ENCODE measurements at regions not wholly inside any gene's neighbourhood (a gene's known extent, or its start where the extent isn't known, plus 50 kb on each side); places are given as distances from the start of the nearest gene placed in this dataset.

DNA sequence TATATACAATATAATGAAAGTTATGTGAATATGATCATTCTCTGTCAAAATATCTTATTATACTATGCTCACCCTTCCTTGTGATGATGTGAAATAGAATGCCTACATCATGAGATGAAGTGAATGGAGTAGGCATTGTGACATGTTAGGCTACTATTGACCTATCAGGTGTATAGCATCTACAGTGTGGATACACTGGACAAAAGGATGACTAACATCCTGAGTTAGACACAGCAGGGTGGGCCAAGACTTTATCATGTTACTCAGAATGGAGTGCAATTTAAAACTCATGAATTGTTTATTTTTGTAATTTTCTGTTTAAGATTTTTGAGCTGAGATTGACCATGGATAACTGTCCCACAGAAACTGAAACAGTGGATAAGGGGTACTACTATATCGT, 53.4 kb upstream of the NAV3 start:
- H2AFZ ChIP-seq (ENCODE audit: low read length, unreplicated experiment), result no peak overlapping the region
- H3K36me3 ChIP-seq (ENCODE audit: insufficient read depth, low read length), result no peaks in the 10 kb centered on the region
- H3K4me1 ChIP-seq (ENCODE audit: control insufficient read depth, insufficient read depth, low read length, unreplicated experiment), result no peaks in the 10 kb centered on the region
- H3K27me3 ChIP-seq (ENCODE audit: insufficient read depth, low read length), result no peaks in the 10 kb centered on the region
- H3K27ac ChIP-seq (ENCODE audit: low read depth, low read length), result no peak overlapping the region
- no peak overlapping the region for H3K4me3 ChIP-seq (ENCODE audit: low read depth, low read length)
- H3K79me2 ChIP-seq (ENCODE audit: control insufficient read depth, insufficient read depth, low read length, unreplicated experiment), result no peaks in the 10 kb centered on the region

GRCh38 chr12:77774761-77775160, 55.9 kb upstream of the NAV3 start:
- no peaks in the 10 kb centered on the region for H3K27me3 ChIP-seq (ENCODE audit: insufficient read depth, low read length)
- H3K27ac ChIP-seq (ENCODE audit: low read depth, low read length), result no peak overlapping the region
- no peaks in the 10 kb centered on the region for H3K79me2 ChIP-seq (ENCODE audit: control insufficient read depth, insufficient read depth, low read length, unreplicated experiment)
- H3K4me3 ChIP-seq (ENCODE audit: low read depth, low read length), result no peak overlapping the region
- no peaks in the 10 kb centered on the region for H3K4me1 ChIP-seq (ENCODE audit: control insufficient read depth, insufficient read depth, low read length, unreplicated experiment)
- no peaks in the 10 kb centered on the region for H3K36me3 ChIP-seq (ENCODE audit: insufficient read depth, low read length)
- H2AFZ ChIP-seq (ENCODE audit: low read length, unreplicated experiment), result no peak overlapping the region

- Histone ChIP-seq H3K27me3 (ENCODE audit: insufficient read depth, low read length) (no peaks in the 10 kb centered on the region), H3K4me3 (ENCODE audit: low read depth, low read length) (no peak overlapping the region)
These were observed 57.9 kb upstream of the NAV3 start for GRCh38 chr12:77772676-77773298.

GRCh38 chr12:77768558-77768957, 62.1 kb upstream of the NAV3 start:
- no peaks in the 10 kb centered on the region for H3K27me3 ChIP-seq (ENCODE audit: insufficient read depth, low read length)
- H3K4me1 ChIP-seq (ENCODE audit: control insufficient read depth, insufficient read depth, low read length, unreplicated experiment), result no peaks in the 10 kb centered on the region
- H3K27ac ChIP-seq (ENCODE audit: low read depth, low read length), result no peak overlapping the region
- H3K79me2 ChIP-seq (ENCODE audit: control insufficient read depth, insufficient read depth, low read length, unreplicated experiment), result no peaks in the 10 kb centered on the region
- H2AFZ ChIP-seq (ENCODE audit: low read length, unreplicated experiment), result no peak overlapping the region
- H3K4me3 ChIP-seq (ENCODE audit: low read depth, low read length), result no peak overlapping the region
- no peaks in the 10 kb centered on the region for H3K36me3 ChIP-seq (ENCODE audit: insufficient read depth, low read length)

More at GRCh38 chr12:77772676-77773298, 57.9 kb upstream of the NAV3 start:
- no peak overlapping the region for H2AFZ ChIP-seq (ENCODE audit: low read length, unreplicated experiment)
- H3K79me2 ChIP-seq (ENCODE audit: control insufficient read depth, insufficient read depth, low read length, unreplicated experiment), result no peaks in the 10 kb centered on the region
- H3K4me1 ChIP-seq (ENCODE audit: control insufficient read depth, insufficient read depth, low read length, unreplicated experiment), result no peaks in the 10 kb centered on the region
- no peaks in the 10 kb centered on the region for H3K36me3 ChIP-seq (ENCODE audit: insufficient read depth, low read length)
- no peak overlapping the region for H3K27ac ChIP-seq (ENCODE audit: low read depth, low read length)

DNA sequence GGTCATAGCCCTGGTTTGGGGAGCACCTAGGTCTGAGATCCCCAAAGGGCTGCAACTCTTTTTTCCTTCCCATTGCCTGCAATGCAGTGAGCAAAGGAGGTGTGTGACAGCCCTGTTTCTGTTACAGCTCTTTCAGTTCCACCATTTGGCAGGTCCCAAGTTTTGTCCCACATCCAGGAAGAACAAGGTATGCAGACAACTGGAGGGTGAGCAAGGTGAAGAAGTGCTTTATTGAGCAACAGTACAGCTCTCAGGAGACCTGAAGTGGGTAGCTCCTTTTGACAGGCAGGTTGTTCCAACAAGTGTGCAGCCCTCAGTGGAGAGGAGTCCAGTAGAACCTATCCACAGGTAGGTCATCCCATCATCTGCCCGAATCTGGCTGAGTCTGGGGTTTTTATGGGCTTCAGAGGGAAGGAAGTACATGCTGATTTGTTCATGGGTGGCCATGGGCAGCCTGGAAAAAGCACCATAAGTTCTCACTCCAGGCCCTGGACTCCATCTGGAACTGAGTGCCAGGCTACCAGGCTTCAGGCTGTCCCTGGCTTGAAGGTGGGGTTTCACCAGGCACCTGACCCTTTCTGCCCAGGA, 62.8 kb upstream of the NAV3 start:
- no peaks in the 10 kb centered on the region for H3K36me3 ChIP-seq (ENCODE audit: insufficient read depth, low read length)
- no peaks in the 10 kb centered on the region for H3K79me2 ChIP-seq (ENCODE audit: control insufficient read depth, insufficient read depth, low read length, unreplicated experiment)
- H3K27me3 ChIP-seq (ENCODE audit: insufficient read depth, low read length), result no peaks in the 10 kb centered on the region
- no peaks in the 10 kb centered on the region for H3K4me1 ChIP-seq (ENCODE audit: control insufficient read depth, insufficient read depth, low read length, unreplicated experiment)
- no peak overlapping the region for H3K4me3 ChIP-seq (ENCODE audit: low read depth, low read length)
- H2AFZ ChIP-seq (ENCODE audit: low read length, unreplicated experiment), result no peak overlapping the region
- H3K27ac ChIP-seq (ENCODE audit: low read depth, low read length), result no peak overlapping the region

DNA sequence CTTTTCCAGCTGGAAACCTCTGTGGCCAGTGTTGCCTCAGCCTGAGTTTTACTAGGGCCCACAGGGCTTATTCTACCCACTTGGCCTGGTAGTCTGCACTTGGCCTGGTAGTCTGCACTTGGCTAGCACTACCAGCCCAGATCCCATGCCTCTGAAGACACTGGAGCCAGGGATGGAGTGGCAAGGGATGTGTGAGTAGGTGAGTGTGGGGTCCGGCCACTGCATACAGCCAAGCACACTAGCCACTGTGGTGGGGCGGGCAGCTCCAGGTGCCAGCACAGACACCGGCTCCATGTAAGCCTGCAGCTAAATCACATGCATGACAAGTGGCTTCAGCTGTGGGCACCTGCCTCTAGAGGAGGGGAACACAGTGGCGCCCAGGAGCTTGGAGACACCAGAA, 63.4 kb upstream of the NAV3 start:
- Histone ChIP-seq H3K4me3 (ENCODE audit: low read depth, low read length) (no peak overlapping the region), H3K79me2 (ENCODE audit: control insufficient read depth, insufficient read depth, low read length, unreplicated experiment) (no peaks in the 10 kb centered on the region), H3K36me3 (ENCODE audit: insufficient read depth, low read length) (no peaks in the 10 kb centered on the region), H3K4me1 (ENCODE audit: control insufficient read depth, insufficient read depth, low read length, unreplicated experiment) (no peaks in the 10 kb centered on the region), H3K27ac (ENCODE audit: low read depth, low read length) (no peak overlapping the region), H2AFZ (ENCODE audit: low read length, unreplicated experiment) (no peak overlapping the region), H3K27me3 (ENCODE audit: insufficient read depth, low read length) (no peaks in the 10 kb centered on the region)

DNA sequence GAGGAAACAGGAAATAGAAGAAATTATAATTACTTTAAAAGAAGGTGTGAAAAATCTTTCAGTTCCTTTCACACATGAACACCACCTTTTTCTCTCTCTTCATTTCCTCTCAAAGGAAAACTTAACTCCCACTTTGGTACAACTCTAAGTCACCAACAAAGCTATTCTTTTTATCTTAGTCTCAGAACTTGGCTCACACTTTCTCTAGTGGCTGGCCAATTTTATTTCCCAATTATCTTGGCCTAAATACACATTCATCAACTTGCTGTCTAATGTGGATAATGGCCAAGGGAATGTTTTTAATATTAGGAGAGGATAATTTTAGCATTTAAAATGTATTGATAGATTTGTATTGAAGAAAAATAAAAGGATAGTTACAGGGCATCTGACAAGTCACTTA, 64.5 kb upstream of the NAV3 start:
- H3K4me1 ChIP-seq (ENCODE audit: control insufficient read depth, insufficient read depth, low read length, unreplicated experiment), result no peaks in the 10 kb centered on the region
- no peak overlapping the region for H2AFZ ChIP-seq (ENCODE audit: low read length, unreplicated experiment)
- H3K27ac ChIP-seq (ENCODE audit: low read depth, low read length), result no peak overlapping the region
- H3K79me2 ChIP-seq (ENCODE audit: control insufficient read depth, insufficient read depth, low read length, unreplicated experiment), result no peaks in the 10 kb centered on the region
- H3K4me3 ChIP-seq (ENCODE audit: low read depth, low read length), result no peak overlapping the region
- no peaks in the 10 kb centered on the region for H3K36me3 ChIP-seq (ENCODE audit: insufficient read depth, low read length)
- no peaks in the 10 kb centered on the region for H3K27me3 ChIP-seq (ENCODE audit: insufficient read depth, low read length)

GRCh38 chr12:77761286-77761685, 69.4 kb upstream of the NAV3 start:
- Histone ChIP-seq H3K27me3 (ENCODE audit: insufficient read depth, low read length) (no peaks in the 10 kb centered on the region), H3K4me1 (ENCODE audit: control insufficient read depth, insufficient read depth, low read length, unreplicated experiment) (no peaks in the 10 kb centered on the region), H2AFZ (ENCODE audit: low read length, unreplicated experiment) (no peak overlapping the region), H3K79me2 (ENCODE audit: control insufficient read depth, insufficient read depth, low read length, unreplicated experiment) (no peaks in the 10 kb centered on the region), H3K4me3 (ENCODE audit: low read depth, low read length) (no peak overlapping the region), H3K36me3 (ENCODE audit: insufficient read depth, low read length) (no peaks in the 10 kb centered on the region), H3K27ac (ENCODE audit: low read depth, low read length) (no peak overlapping the region)

- Histone ChIP-seq H3K36me3 (ENCODE audit: insufficient read depth, low read length) (no peaks in the 10 kb centered on the region), H3K79me2 (ENCODE audit: control insufficient read depth, insufficient read depth, low read length, unreplicated experiment) (no peaks in the 10 kb centered on the region), H3K27me3 (ENCODE audit: insufficient read depth, low read length) (no peaks in the 10 kb centered on the region), H2AFZ (ENCODE audit: low read length, unreplicated experiment) (no peak overlapping the region), H3K27ac (ENCODE audit: low read depth, low read length) (no peak overlapping the region), H3K4me3 (ENCODE audit: low read depth, low read length) (no peak overlapping the region), H3K4me1 (ENCODE audit: control insufficient read depth, insufficient read depth, low read length, unreplicated experiment) (no peaks in the 10 kb centered on the region)
These were observed 70.2 kb upstream of the NAV3 start for GRCh38 chr12:77760271-77761025.

DNA sequence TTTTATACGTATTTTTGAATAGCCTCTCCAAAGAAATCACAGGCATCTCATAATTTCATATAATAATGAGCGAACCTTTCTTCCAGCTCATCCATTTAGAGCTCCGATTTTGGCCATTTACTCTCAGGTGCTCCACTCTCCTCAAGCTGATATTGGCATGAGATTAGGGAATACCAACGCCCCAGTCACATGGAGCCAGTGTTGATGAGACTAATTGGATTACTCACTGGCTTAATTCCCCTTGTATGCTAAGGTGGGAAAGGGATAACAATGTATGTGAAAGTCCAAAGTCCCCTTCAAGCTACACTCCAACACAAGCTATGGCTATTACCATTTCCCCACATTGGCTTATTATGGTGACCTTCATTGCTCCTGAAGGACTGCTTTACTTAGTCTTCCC, 76.6 kb upstream of the NAV3 start:
- peaks cover 11% of the 10 kb centered on the region for H3K4me1 ChIP-seq (ENCODE audit: control insufficient read depth, insufficient read depth, low read length, unreplicated experiment)
- H3K36me3 ChIP-seq (ENCODE audit: insufficient read depth, low read length), result no peaks in the 10 kb centered on the region
- no peak overlapping the region for H2AFZ ChIP-seq (ENCODE audit: low read length, unreplicated experiment)
- H3K79me2 ChIP-seq (ENCODE audit: control insufficient read depth, insufficient read depth, low read length, unreplicated experiment), result no peaks in the 10 kb centered on the region
- no peak overlapping the region for H3K27ac ChIP-seq (ENCODE audit: low read depth, low read length)
- H3K4me3 ChIP-seq (ENCODE audit: low read depth, low read length), result no peak overlapping the region
- no peaks in the 10 kb centered on the region for H3K27me3 ChIP-seq (ENCODE audit: insufficient read depth, low read length)

DNA sequence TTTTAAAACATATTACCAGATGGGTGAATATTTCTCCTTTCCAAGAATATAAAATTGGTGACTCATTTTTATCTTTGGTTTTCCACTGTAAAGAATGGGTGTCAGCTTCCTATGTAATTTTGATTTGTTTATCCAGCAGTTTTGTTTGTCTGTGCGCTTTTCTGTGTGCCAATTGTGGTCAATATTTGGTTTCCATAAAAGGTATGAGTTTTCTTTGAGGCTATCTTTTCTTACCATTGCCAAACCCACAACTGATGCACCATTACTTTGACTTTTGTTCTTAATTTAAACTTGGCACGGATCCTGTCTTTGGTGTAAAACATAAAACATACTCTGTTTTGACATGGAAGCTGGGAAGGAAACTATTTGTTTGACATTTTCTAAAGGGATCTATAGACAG, 78.8 kb upstream of the NAV3 start:
- H3K4me1 ChIP-seq (ENCODE audit: control insufficient read depth, insufficient read depth, low read length, unreplicated experiment), result peaks cover 11% of the 10 kb centered on the region
- no peaks in the 10 kb centered on the region for H3K36me3 ChIP-seq (ENCODE audit: insufficient read depth, low read length)
- H3K79me2 ChIP-seq (ENCODE audit: control insufficient read depth, insufficient read depth, low read length, unreplicated experiment), result no peaks in the 10 kb centered on the region
- no peak overlapping the region for H3K4me3 ChIP-seq (ENCODE audit: low read depth, low read length)
- H3K27ac ChIP-seq (ENCODE audit: low read depth, low read length), result no peak overlapping the region
- no peaks in the 10 kb centered on the region for H3K27me3 ChIP-seq (ENCODE audit: insufficient read depth, low read length)
- H2AFZ ChIP-seq (ENCODE audit: low read length, unreplicated experiment), result no peak overlapping the region
